CD4-positive, alpha-beta T cell treated with Interleukin-4 for 4 hours (primary cell): ENCODE measurements at regions not wholly inside any gene's neighbourhood (a gene's known extent, or its start where the extent isn't known, plus 50 kb on each side); places are given as distances from the start of the nearest gene placed in this dataset.
"Not testable (repeated sequence)": the region's sequence is repeated elsewhere in the genome, so short reads cannot be mapped to it uniquely, and the experiment has no call there.

Experiments
- DNase-seq: peaks from one replicate; pipeline ENCODE4 v3.0.0-alpha.2; 2020

- no peak for DNase-seq
Measured at GRCh38 chr2:36223259-36223658, 132.3 kb upstream of the CRIM1 start.

- no peak for DNase-seq
Measured at GRCh38 chr2:36222485-36222884, 133.1 kb upstream of the CRIM1 start.

GRCh38 chr2:36214691-36215090 lies 140.9 kb upstream of the CRIM1 start:
- no peak for DNase-seq

- DNase-seq = no peak
Measured at GRCh38 chr2:36203366-36203765, 152.2 kb upstream of the CRIM1 start.

GRCh38 chr2:36197181-36197971 lies 158.2 kb upstream of the CRIM1 start:
- no peak for DNase-seq

- DNase-seq = no peak
Measured at GRCh38 chr2:36193680-36194079, 161.9 kb upstream of the CRIM1 start.

GRCh38 chr2:36192983-36193382 lies 162.6 kb upstream of the CRIM1 start:
- DNase-seq = no peak

GRCh38 chr2:36190097-36190496 lies 165.5 kb upstream of the CRIM1 start:
- DNase-seq = no peak

- no peak for DNase-seq
Measured at GRCh38 chr2:36185624-36186023, 170.0 kb upstream of the CRIM1 start.

GRCh38 chr2:36184848-36185247 lies 170.7 kb upstream of the CRIM1 start:
- DNase-seq = no peak

- not testable (repeated sequence) for DNase-seq
Measured at GRCh38 chr2:36180789-36181482, 174.6 kb upstream of the CRIM1 start.

GRCh38 chr2:36180293-36180692 lies 175.3 kb upstream of the CRIM1 start:
- DNase-seq = not testable (repeated sequence)

GRCh38 chr2:36179668-36180269 lies 175.8 kb upstream of the CRIM1 start:
- not testable (repeated sequence) for DNase-seq

GRCh38 chr2:36178384-36178783 lies 177.2 kb upstream of the CRIM1 start:
- no peak for DNase-seq

GRCh38 chr2:36177282-36177681 lies 178.3 kb upstream of the CRIM1 start:
- no peak for DNase-seq

GRCh38 chr2:36174920-36175319 lies 180.7 kb upstream of the CRIM1 start:
- no peak for DNase-seq

GRCh38 chr2:36173760-36174404 lies 181.7 kb upstream of the CRIM1 start:
- DNase-seq = no peak

- no peak for DNase-seq
Measured at GRCh38 chr2:36172824-36173223, 182.8 kb upstream of the CRIM1 start.

- no peak for DNase-seq
Measured at GRCh38 chr2:36170805-36171204, 184.8 kb upstream of the CRIM1 start.

- no peak for DNase-seq
Measured at GRCh38 chr2:36169843-36170242, 185.7 kb upstream of the CRIM1 start.

- DNase-seq = no peak
Measured at GRCh38 chr2:36168115-36168514, 187.5 kb upstream of the CRIM1 start.

GRCh38 chr2:36165132-36165531 lies 190.4 kb upstream of the CRIM1 start:
- no peak for DNase-seq

- DNase-seq = no peak
Measured at GRCh38 chr2:36163520-36164254, 191.9 kb upstream of the CRIM1 start.
